ENCODE measurements at regions not wholly inside any gene's neighbourhood (a gene's known extent, or its start where the extent isn't known, plus 50 kb on each side); places are given as distances from the start of the nearest gene placed in this dataset.
A peak's percentile ranks its signal among the peaks of the same experiment; 100 is the strongest.
"Not testable (repeated sequence)": the region's sequence is repeated elsewhere in the genome, so short reads cannot be mapped to it uniquely, and the experiment has no call there.

GRCh38 chr15:77944002-77944867, 133.3 kb downstream of the TBC1D2B start:
- TF ChIP-seq CTCF (conservative IDR thresholded peaks at IDR 0.05; ENCODE audit: low read depth, low read length), result no peak
- DNase-seq (ENCODE audit: low read depth), result peak; percentile 76
- peak overlapping the region; percentile 53 for H3K4me3 ChIP-seq (ENCODE audit: low read depth, low read length)

GRCh38 chr15:77942611-77943211, 134.8 kb downstream of the TBC1D2B start:
- TF ChIP-seq CTCF (conservative IDR thresholded peaks at IDR 0.05; ENCODE audit: low read depth, low read length), result no peak
- H3K4me3 ChIP-seq (ENCODE audit: low read depth, low read length), result no peak overlapping the region
- DNase-seq (ENCODE audit: low read depth), result no peak

- H3K4me3 ChIP-seq (ENCODE audit: low read depth, low read length), result not testable (repeated sequence)
Measured at GRCh38 chr15:77941090-77941827, 136.3 kb downstream of the TBC1D2B start.

GRCh38 chr15:77940381-77940947, 137.0 kb downstream of the TBC1D2B start:
- H3K4me3 ChIP-seq (ENCODE audit: low read depth, low read length), result no peak overlapping the region
- no peak for DNase-seq (ENCODE audit: low read depth)
- no peak for TF ChIP-seq CTCF (conservative IDR thresholded peaks at IDR 0.05; ENCODE audit: low read depth, low read length)

More at GRCh38 chr15:77941090-77941827, 136.3 kb downstream of the TBC1D2B start:
- not testable (repeated sequence) for DNase-seq (ENCODE audit: low read depth)

- no peak for DNase-seq (ENCODE audit: low read depth)
- no peak overlapping the region for H3K4me3 ChIP-seq (ENCODE audit: low read depth, low read length)
- no peak for TF ChIP-seq CTCF (conservative IDR thresholded peaks at IDR 0.05; ENCODE audit: low read depth, low read length)
Measured at GRCh38 chr15:77939851-77940250, 137.7 kb downstream of the TBC1D2B start.

- peak; percentile 24 for DNase-seq (ENCODE audit: low read depth)
- H3K4me3 ChIP-seq (ENCODE audit: low read depth, low read length), result not testable (repeated sequence)
Measured at GRCh38 chr15:77939026-77939425, 138.5 kb downstream of the TBC1D2B start.

- not testable (repeated sequence) for DNase-seq (ENCODE audit: low read depth); H3K4me3 ChIP-seq (ENCODE audit: low read depth, low read length)
Measured at GRCh38 chr15:77938546-77938945, 139.0 kb downstream of the TBC1D2B start.

- not testable (repeated sequence) for DNase-seq (ENCODE audit: low read depth); H3K4me3 ChIP-seq (ENCODE audit: low read depth, low read length)
Measured at GRCh38 chr15:77936567-77936966, 140.9 kb downstream of the TBC1D2B start.

- not testable (repeated sequence) for DNase-seq (ENCODE audit: low read depth); H3K4me3 ChIP-seq (ENCODE audit: low read depth, low read length)
Measured at GRCh38 chr15:77934516-77934915, 143.0 kb downstream of the TBC1D2B start.

GRCh38 chr15:77930907-77931306, 146.6 kb downstream of the TBC1D2B start:
- not testable (repeated sequence) for DNase-seq (ENCODE audit: low read depth); H3K4me3 ChIP-seq (ENCODE audit: low read depth, low read length)

- DNase-seq (ENCODE audit: low read depth), result peak; percentile 27
Measured at GRCh38 chr15:77930490-77930889, 147.0 kb downstream of the TBC1D2B start.

GRCh38 chr15:77926789-77927188, 150.7 kb downstream of the TBC1D2B start:
- H3K4me3 ChIP-seq (ENCODE audit: low read depth, low read length); DNase-seq (ENCODE audit: low read depth): not testable (repeated sequence)

More at GRCh38 chr15:77930490-77930889, 147.0 kb downstream of the TBC1D2B start:
- not testable (repeated sequence) for H3K4me3 ChIP-seq (ENCODE audit: low read depth, low read length)

GRCh38 chr15:77926296-77926695, 151.2 kb downstream of the TBC1D2B start:
- H3K4me3 ChIP-seq (ENCODE audit: low read depth, low read length); DNase-seq (ENCODE audit: low read depth): not testable (repeated sequence)

Data from choroid plexus epithelial cell (primary cell).